HCT116 (cell line): ENCODE measurements at regions not wholly inside any gene's neighbourhood (a gene's known extent, or its start where the extent isn't known, plus 50 kb on each side); places are given as distances from the start of the nearest gene placed in this dataset.

Source experiments
- ATAC-seq: fragments of 200-7000 bp; cut with Tn5 transposase; 2 replicates; pipeline ENCODE4 v1.9.1; 2020; ENCODE audit warnings: mild to moderate bottlenecking, moderate library complexity
- BruUV-seq: library from RNA; stranded (reverse); fragments of 400-500 nt; replicated peaks from 2 replicates; lab custom pipeline; 2021; lab: Mats Ljungman, UMichigan
- CTCF ChIA-PET: fragments of 300-600 bp; sonication (Branson Sonifier 250); formaldehyde crosslinking; loops from one replicate; lab custom pipeline; 2021; ENCODE audit warnings: antibody characterized with exemption; lab: Charles Lee
- POLR2A ChIA-PET: fragments of 300-600, 350-600 bp; sonication (Branson Sonifier 250); formaldehyde crosslinking; loops from one replicate; lab custom pipeline; 2021; ENCODE audit warnings: antibody characterized with exemption; lab: Charles Lee
- RAD21 ChIA-PET, 2 experiments: fragments of 300-600 bp; sonication (Branson Sonifier 250); formaldehyde crosslinking; loops; one replicate each; lab custom pipeline; 2023; ENCODE audit warnings: low total read pairs in 2 of 2; ENCODE audit not compliant: uncharacterized antibody in 2 of 2, unreplicated experiment in 2 of 2, low non-redundant PET in 1 of 2; lab: Charles Lee
- DNase-seq: peaks from one replicate; pipeline ENCODE4 v3.0.0-alpha.2; 2010; ENCODE audit warnings: low read depth, low spot score
- H2AFZ ChIP-seq: fragments of 200-600 bp; shearing (Covaris generic), sonication (generic); 2 replicates; pipeline ENCODE4 v1.6.1; 2017; ENCODE audit warnings: low read depth, mixed run types, mixed read lengths, antibody characterized with exemption, low read length; ENCODE audit not compliant: poor library complexity, severe bottlenecking
- H3K27ac ChIP-seq: 2 replicates; pipeline ENCODE4 v1.5.1; 2012; ENCODE audit warnings: low read depth, low read length
- H3K27me3 ChIP-seq: fragments of 200-600 bp; sonication (generic); 2 replicates; pipeline ENCODE4 v1.6.1; 2016; ENCODE audit warnings: mixed run types, low read length, mixed read lengths; ENCODE audit not compliant: insufficient read depth
- H3K36me3 ChIP-seq, 2 experiments: fragments of 200-500 bp in 1 of 2; fragments of 200-600 bp in 1 of 2; sonication (Bioruptor generic) in 1 of 2; sonication (generic) in 1 of 2; 2 replicates each; pipeline versions ENCODE4 v1.5.1 to v1.6.1; 2014 to 2016; ENCODE audit warnings: low read length in 2 of 2, inconsistent platforms in 1 of 2, mixed read lengths in 1 of 2, mixed run types in 1 of 2; ENCODE audit not compliant: insufficient read depth in 2 of 2, control insufficient read depth in 1 of 2
- H3K4me1 ChIP-seq, 2 experiments: fragments of 200-600 bp in 1 of 2; sonication (generic) in 1 of 2; 2 replicates each; pipeline versions ENCODE4 v1.5.1 to v1.6.1; 2012 to 2017; ENCODE audit warnings: low read length in 2 of 2, inconsistent platforms in 1 of 2, mild to moderate bottlenecking in 1 of 2, mixed read lengths in 1 of 2, mixed run types in 1 of 2, moderate library complexity in 1 of 2; ENCODE audit not compliant: insufficient read depth in 2 of 2, control insufficient read depth in 1 of 2
- H3K4me2 ChIP-seq: fragments of 200-600 bp; sonication (generic); 2 replicates; pipeline ENCODE4 v1.6.1; 2017; ENCODE audit warnings: mixed run types, low read length, mixed read lengths
- H3K4me3 ChIP-seq, 2 experiments: fragments of 200-600 bp in 1 of 2; sonication (generic) in 1 of 2; replicated peaks in 1 of 2; 2 replicates each; pipeline ENCODE4 v1.5.1; 2011 to 2016; ENCODE audit warnings: low read length in 2 of 2, control low read depth in 1 of 2, low read depth in 1 of 2, mild to moderate bottlenecking in 1 of 2, mixed read lengths in 1 of 2, mixed run types in 1 of 2
- H3K79me2 ChIP-seq: fragments of 200-600 bp; sonication (generic); 2 replicates; pipeline ENCODE4 v1.6.1; 2017; ENCODE audit warnings: mild to moderate bottlenecking, mixed run types, low read length, moderate library complexity, mixed read lengths; ENCODE audit not compliant: insufficient read depth
- H3K9ac ChIP-seq: fragments of 200-600 bp; sonication (generic); 2 replicates; pipeline ENCODE4 v1.6.1; 2016; ENCODE audit warnings: low read length, mixed read lengths
- H3K9me2 ChIP-seq: fragments of 200-600 bp; sonication (generic), shearing (Covaris generic); 2 replicates; pipeline ENCODE4 v1.6.1; 2017; ENCODE audit warnings: mixed run types, mild to moderate bottlenecking, moderate library complexity; ENCODE audit not compliant: insufficient read depth
- H3K9me3 ChIP-seq, 2 experiments: fragments of 200-500 bp in 1 of 2; fragments of 200-600 bp in 1 of 2; sonication (Bioruptor generic) in 1 of 2; sonication (generic) in 1 of 2; 2 replicates each; pipeline ENCODE4 v1.6.1; 2014 to 2017; ENCODE audit warnings: low read length in 2 of 2, mixed read lengths in 2 of 2, inconsistent platforms in 1 of 2, low read depth in 1 of 2, mild to moderate bottlenecking in 1 of 2, mixed run types in 1 of 2, moderate library complexity in 1 of 2; ENCODE audit not compliant: control insufficient read depth in 1 of 2, insufficient read depth in 1 of 2
- H4K20me1 ChIP-seq: fragments of 200-600 bp; sonication (generic), shearing (Covaris generic); 2 replicates; pipeline ENCODE4 v1.6.1; 2017; ENCODE audit warnings: mixed run types, mild to moderate bottlenecking, moderate library complexity; ENCODE audit not compliant: insufficient read depth
- ATF3 ChIP-seq: IDR thresholded peaks from 2 replicates; pipeline ENCODE4 v1.6.1; 2012
- CBX3 ChIP-seq: IDR thresholded peaks from 2 replicates; pipeline ENCODE4 v1.6.1; 2012; ENCODE audit warnings: low read depth
- CTCF ChIP-seq, 3 experiments: fragments of 200-600 bp in 1 of 3; sonication (generic) in 1 of 3; IDR thresholded peaks in 2 of 3; conservative IDR thresholded peaks in 1 of 3; 2 replicates each; pipeline ENCODE4 v1.5.1; 2012 to 2017; ENCODE audit warnings: low read depth in 2 of 3, low read length in 2 of 3, antibody characterized with exemption in 1 of 3, borderline replicate concordance in 1 of 3, control low read depth in 1 of 3, mild to moderate bottlenecking in 1 of 3, mixed read lengths in 1 of 3, mixed run types in 1 of 3, moderate library complexity in 1 of 3; ENCODE audit not compliant: insufficient read depth in 1 of 3
- EGR1 ChIP-seq: IDR thresholded peaks from 2 replicates; pipeline ENCODE4 v1.6.1; 2012; ENCODE audit warnings: low read depth
- ELF1 ChIP-seq: IDR thresholded peaks from 2 replicates; pipeline ENCODE4 v1.6.1; 2012; ENCODE audit warnings: low read depth, borderline replicate concordance
- EZH2 ChIP-seq: fragments of 200-600 bp; sonication (generic); IDR thresholded peaks from 2 replicates; pipeline ENCODE4 v1.6.1; 2017; ENCODE audit warnings: antibody characterized with exemption, mixed run types
- EZH2phosphoT487 ChIP-seq: fragments of 200-600 bp; IDR thresholded peaks from 2 replicates; pipeline ENCODE4 v1.6.1; 2018; ENCODE audit warnings: antibody characterized with exemption, borderline replicate concordance
- JUND ChIP-seq: IDR thresholded peaks from 2 replicates; pipeline ENCODE4 v1.6.1; 2012
- RAD21 ChIP-seq: IDR thresholded peaks from 2 replicates; pipeline ENCODE4 v1.6.1; 2012; ENCODE audit warnings: low read depth, mild to moderate bottlenecking
- SIN3A ChIP-seq: IDR thresholded peaks from 2 replicates; pipeline ENCODE4 v1.6.1; 2012; ENCODE audit warnings: low read depth
- TCF7L2 ChIP-seq: IDR thresholded peaks from 2 replicates; pipeline ENCODE4 v1.7.0; 2011; ENCODE audit warnings: borderline replicate concordance, inconsistent platforms; ENCODE audit not compliant: insufficient read depth, insufficient read length; ENCODE audit errors: extremely low read depth
- YY1 ChIP-seq: IDR thresholded peaks from 2 replicates; pipeline ENCODE4 v1.6.1; 2011; ENCODE audit warnings: low read length, low read depth, moderate library complexity, mild to moderate bottlenecking; ENCODE audit not compliant: insufficient replicate concordance; ENCODE audit errors: extremely low read depth
- intact Hi-C: fragments of 100-400 bp; cut with micrococcal nuclease; formaldehyde crosslinking; loops from 2 replicates; pipeline ENCODE4 v1.10.0; 2022

- CTCF ChIA-PET = no interaction called here
These were observed 81.7 kb upstream of the TJP1 start for GRCh38 chr15:29903785-29904464.

More at GRCh38 chr15:29903785-29904464, 81.7 kb upstream of the TJP1 start:
- ATAC-seq (no peak), DNase-seq (no peak)
- Histone ChIP-seq H3K36me3 (no peaks in the 10 kb centered on the region), H2AFZ (no peak overlapping the region), H3K4me3 (no peak overlapping the region), H3K9me2 (no peaks in the 10 kb centered on the region), H3K9ac (no peak overlapping the region), H3K27me3 (no peaks in the 10 kb centered on the region), H3K4me1 (no peaks in the 10 kb centered on the region), H4K20me1 (no peaks in the 10 kb centered on the region), H3K27ac (no peak overlapping the region), H3K9me3 (no peaks in the 10 kb centered on the region), H3K4me2 (no peak overlapping the region), H3K79me2 (no peaks in the 10 kb centered on the region)
- intact Hi-C loops = no loop called here
- BruUV-seq = no TSS peak
- ChIA-PET RAD21 (no interaction called here), POLR2A (no interaction called here)
- TF ChIP-seq ATF3 (no peak), EZH2phosphoT487 (no peak), ELF1 (no peak), CTCF (IDR thresholded peaks at IDR 0.05 in 2 of 3, conservative IDR thresholded peaks at IDR 0.05 in 1 of 3; ENCODE audit: borderline replicate concordance in 1 of 3, insufficient read depth in 1 of 3, low read depth in 2 of 3, low read length in 2 of 3) (no peak), SIN3A (no peak), JUND (no peak), CBX3 (no peak), YY1 (no peak), EZH2 (no peak), EGR1 (no peak), RAD21 (no peak), TCF7L2 (no peak)
